B cell (primary cell): ENCODE measurements at regions not wholly inside any gene's neighbourhood (a gene's known extent, or its start where the extent isn't known, plus 50 kb on each side); places are given as distances from the start of the nearest gene placed in this dataset.

Source experiments
- ATAC-seq: fragments of 200-7000 bp; cut with Tn5 transposase; one replicate; pipeline ENCODE4 v1.10.0; 2021; ENCODE audit warnings: low read depth, mild to moderate bottlenecking, moderate number of reproducible peaks, moderate library complexity
- CTCF ChIA-PET: fragments of 350-600 bp; sonication (Branson Sonifier 250); formaldehyde crosslinking; loops from one replicate; lab custom pipeline; 2021; ENCODE audit warnings: antibody characterized with exemption, inconsistent platforms; lab: Charles Lee
- POLR2A ChIA-PET: fragments of 350-600 bp; sonication (Branson Sonifier 250); formaldehyde crosslinking; loops from one replicate; lab custom pipeline; 2021; ENCODE audit warnings: antibody characterized with exemption; lab: Charles Lee
- DNase-seq: peaks from one replicate; pipeline ENCODE4 v3.0.0; 2013
- H2AFZ ChIP-seq: 2 replicates; pipeline ENCODE4 v1.6.1; 2012; ENCODE audit warnings: mild to moderate bottlenecking, low read depth, low read length; ENCODE audit not compliant: insufficient read depth, poor library complexity, severe bottlenecking
- H3K27ac ChIP-seq, 2 donors: 1 replicate in 1 of 2; 2 replicates in 1 of 2; pipeline ENCODE4 v1.5.1; 2012 to 2013; ENCODE audit warnings: low read length in 2 of 2, mild to moderate bottlenecking in 2 of 2, moderate library complexity in 1 of 2
- H3K27me3 ChIP-seq, 4 experiments: fragments of 200-600 bp in 1 of 4; sonication (generic) in 1 of 4; replicated peaks in 1 of 4; 1 replicate in 2 of 4; 2 replicates in 2 of 4; pipeline versions ENCODE4 v1.6.1 to v1.7.0; 2013 to 2016; ENCODE audit warnings: low read length in 3 of 4, mild to moderate bottlenecking in 2 of 4, mixed read lengths in 1 of 4, moderate library complexity in 1 of 4; ENCODE audit not compliant: insufficient read depth in 4 of 4, control insufficient read depth in 3 of 4; ENCODE audit errors: control extremely low read depth in 1 of 4
- H3K36me3 ChIP-seq, 2 experiments: replicated peaks in 1 of 2; 1 replicate in 1 of 2; 2 replicates in 1 of 2; pipeline versions ENCODE4 v1.6.1 to v1.7.1; 2013; ENCODE audit warnings: low read length in 1 of 2; ENCODE audit not compliant: insufficient read depth in 2 of 2, control insufficient read depth in 1 of 2; ENCODE audit errors: control extremely low read depth in 1 of 2, extremely low read depth in 1 of 2
- H3K4me1 ChIP-seq, 2 donors: fragments of 200-600 bp in 1 of 2; sonication (generic) in 1 of 2; 1 replicate in 1 of 2; 2 replicates in 1 of 2; pipeline versions ENCODE4 v1.5.1 to v1.6.1; 2013 to 2017; ENCODE audit warnings: low read length in 2 of 2; ENCODE audit not compliant: control insufficient read depth in 2 of 2, insufficient read depth in 2 of 2
- H3K4me2 ChIP-seq: replicated peaks from 2 replicates; pipeline ENCODE3; 2012; ENCODE audit warnings: mild to moderate bottlenecking, low read depth, low read length; ENCODE audit not compliant: poor library complexity, severe bottlenecking
- H3K4me3 ChIP-seq, 5 experiments: fragments of 200-600 bp in 1 of 5; sonication (generic) in 1 of 5; 1 replicate in 3 of 5; 2 replicates in 2 of 5; pipeline versions ENCODE4 v1.5.1 to v1.7.0; 2011 to 2016; ENCODE audit warnings: low read length in 4 of 5, mild to moderate bottlenecking in 4 of 5, low read depth in 2 of 5, control low read depth in 1 of 5, moderate library complexity in 1 of 5; ENCODE audit not compliant: insufficient read depth in 1 of 5; ENCODE audit errors: control extremely low read depth in 1 of 5, extremely low read depth in 1 of 5
- H3K79me2 ChIP-seq: fragments of 200-600 bp; sonication (generic); one replicate; pipeline ENCODE4 v1.6.0; 2016; ENCODE audit warnings: low read length; ENCODE audit not compliant: control insufficient read depth, insufficient read depth
- H3K9ac ChIP-seq: fragments of 200-600 bp; sonication (generic); 2 replicates; pipeline ENCODE4 v1.6.1; 2017; ENCODE audit warnings: mild to moderate bottlenecking, low read length, moderate library complexity
- H3K9me3 ChIP-seq, 3 donors: one replicate each; pipeline versions ENCODE4 v1.6.1 to v1.7.1; 2013; ENCODE audit warnings: low read length in 2 of 3; ENCODE audit not compliant: control insufficient read depth in 2 of 3, insufficient read depth in 1 of 3; ENCODE audit errors: control extremely low read depth in 1 of 3
- H4K20me1 ChIP-seq: 2 replicates; pipeline ENCODE4 v1.6.0; 2012; ENCODE audit warnings: mild to moderate bottlenecking, low read length; ENCODE audit not compliant: insufficient read depth, control insufficient read depth, poor library complexity, severe bottlenecking
- H3K27ac Mint-ChIP-seq: one replicate; pipeline ENCODE4 v1.8.0; 2021; ENCODE audit warnings: mixed read lengths
- H3K27me3 Mint-ChIP-seq: one replicate; pipeline ENCODE4 v1.8.0; 2021; ENCODE audit warnings: mixed read lengths
- H3K4me1 Mint-ChIP-seq: one replicate; pipeline ENCODE4 v1.8.0; 2021; ENCODE audit warnings: mixed read lengths
- H3K4me3 Mint-ChIP-seq: one replicate; pipeline ENCODE4 v1.8.0; 2021; ENCODE audit warnings: mixed read lengths
- H3K9me3 Mint-ChIP-seq: one replicate; pipeline ENCODE4 v1.8.0; 2022; ENCODE audit warnings: mixed read lengths; ENCODE audit not compliant: insufficient read depth
- EZH2 ChIP-seq: IDR thresholded peaks from 2 replicates; pipeline ENCODE4 v1.6.1; 2012; ENCODE audit warnings: borderline replicate concordance, low read depth, mild to moderate bottlenecking, moderate library complexity, low read length; ENCODE audit not compliant: insufficient read depth, poor library complexity, severe bottlenecking
- WGBS: methylation state at CpG from one replicate; pipeline ENCODE4 v1.1.5; 2013; ENCODE audit warnings: missing lambda C conversion rate; ENCODE audit not compliant: insufficient coverage; 5-methylcytosine and 5-hydroxymethylcytosine counted together
- intact Hi-C: fragments of 100-400 bp; cut with micrococcal nuclease; formaldehyde crosslinking; loops from one replicate; pipeline ENCODE4 v1.10.0; 2022
- TF ChIP-seq, protein P1 (sequence below): fragments of 200-600 bp; IDR thresholded peaks from one replicate; pipeline ENCODE4 v1.8.0; 2022; ENCODE audit warnings: antibody characterized with exemption, mild to moderate bottlenecking

GRCh38 chr6:3617192-3617631, 134.3 kb downstream of the PXDC1 start:
- 94% methylated on average over 3 of the region's 7 CpGs for WGBS

GRCh38 chr6:3616565-3617176, 134.8 kb downstream of the PXDC1 start:
- no peak overlapping the region for H3K4me3 Mint-ChIP-seq
- intact Hi-C loops: no loop called here
- no peak for TF ChIP-seq EZH2
- no peak for DNase-seq
- POLR2A ChIA-PET: no interaction called here
- H3K9ac ChIP-seq: no peak overlapping the region
- no peaks in the 10 kb centered on the region for H3K27me3 ChIP-seq
- no peak overlapping the region for H3K4me2 ChIP-seq
- H3K4me1 ChIP-seq: no peaks in the 10 kb centered on the region
- H3K36me3 ChIP-seq: no peaks in the 10 kb centered on the region
- 91% methylated on average over 9 of the region's 9 CpGs for WGBS
- CTCF ChIA-PET: no interaction called here
- no peak overlapping the region for H2AFZ ChIP-seq
- H3K27me3 Mint-ChIP-seq: peaks cover 17% of the 10 kb centered on the region
- H4K20me1 ChIP-seq: no peaks in the 10 kb centered on the region
- H3K79me2 ChIP-seq: no peaks in the 10 kb centered on the region
- no peak overlapping the region for H3K4me3 ChIP-seq
- no peak overlapping the region for H3K27ac Mint-ChIP-seq
- no peaks in the 10 kb centered on the region for H3K9me3 Mint-ChIP-seq
- H3K9me3 ChIP-seq: no peaks in the 10 kb centered on the region
- H3K4me1 Mint-ChIP-seq: no peaks in the 10 kb centered on the region
- ATAC-seq: no peak
- H3K27ac ChIP-seq: no peak overlapping the region

More at GRCh38 chr6:3617192-3617631, 134.3 kb downstream of the PXDC1 start:
- H3K4me1 Mint-ChIP-seq: no peaks in the 10 kb centered on the region
- Histone ChIP-seq H3K79me2 (no peaks in the 10 kb centered on the region), H3K4me3 (no peak overlapping the region), H3K27me3 (no peaks in the 10 kb centered on the region), H3K9me3 (no peaks in the 10 kb centered on the region), H3K4me2 (no peak overlapping the region), H2AFZ (no peak overlapping the region), H3K27ac (no peak overlapping the region), H3K4me1 (no peaks in the 10 kb centered on the region), H4K20me1 (no peaks in the 10 kb centered on the region), H3K36me3 (no peaks in the 10 kb centered on the region), H3K9ac (no peak overlapping the region)
- ATAC-seq (no peak), DNase-seq (no peak)
- no peak overlapping the region for H3K27ac Mint-ChIP-seq
- no peak for TF ChIP-seq EZH2
- TF ChIP-seq, protein P1, sequence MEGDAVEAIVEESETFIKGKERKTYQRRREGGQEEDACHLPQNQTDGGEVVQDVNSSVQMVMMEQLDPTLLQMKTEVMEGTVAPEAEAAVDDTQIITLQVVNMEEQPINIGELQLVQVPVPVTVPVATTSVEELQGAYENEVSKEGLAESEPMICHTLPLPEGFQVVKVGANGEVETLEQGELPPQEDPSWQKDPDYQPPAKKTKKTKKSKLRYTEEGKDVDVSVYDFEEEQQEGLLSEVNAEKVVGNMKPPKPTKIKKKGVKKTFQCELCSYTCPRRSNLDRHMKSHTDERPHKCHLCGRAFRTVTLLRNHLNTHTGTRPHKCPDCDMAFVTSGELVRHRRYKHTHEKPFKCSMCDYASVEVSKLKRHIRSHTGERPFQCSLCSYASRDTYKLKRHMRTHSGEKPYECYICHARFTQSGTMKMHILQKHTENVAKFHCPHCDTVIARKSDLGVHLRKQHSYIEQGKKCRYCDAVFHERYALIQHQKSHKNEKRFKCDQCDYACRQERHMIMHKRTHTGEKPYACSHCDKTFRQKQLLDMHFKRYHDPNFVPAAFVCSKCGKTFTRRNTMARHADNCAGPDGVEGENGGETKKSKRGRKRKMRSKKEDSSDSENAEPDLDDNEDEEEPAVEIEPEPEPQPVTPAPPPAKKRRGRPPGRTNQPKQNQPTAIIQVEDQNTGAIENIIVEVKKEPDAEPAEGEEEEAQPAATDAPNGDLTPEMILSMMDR: no peak
- CTCF ChIA-PET: no interaction called here
- POLR2A ChIA-PET: no interaction called here
- H3K27me3 Mint-ChIP-seq: peaks cover 14% of the 10 kb centered on the region
- intact Hi-C loops: no loop called here
- no peaks in the 10 kb centered on the region for H3K9me3 Mint-ChIP-seq
- H3K4me3 Mint-ChIP-seq: no peak overlapping the region
